ENCODE measurements at regions not wholly inside any gene's neighbourhood (a gene's known extent, or its start where the extent isn't known, plus 50 kb on each side); places are given as distances from the start of the nearest gene placed in this dataset.
A peak's percentile ranks its signal among the peaks of the same experiment; 100 is the strongest.

DNA sequence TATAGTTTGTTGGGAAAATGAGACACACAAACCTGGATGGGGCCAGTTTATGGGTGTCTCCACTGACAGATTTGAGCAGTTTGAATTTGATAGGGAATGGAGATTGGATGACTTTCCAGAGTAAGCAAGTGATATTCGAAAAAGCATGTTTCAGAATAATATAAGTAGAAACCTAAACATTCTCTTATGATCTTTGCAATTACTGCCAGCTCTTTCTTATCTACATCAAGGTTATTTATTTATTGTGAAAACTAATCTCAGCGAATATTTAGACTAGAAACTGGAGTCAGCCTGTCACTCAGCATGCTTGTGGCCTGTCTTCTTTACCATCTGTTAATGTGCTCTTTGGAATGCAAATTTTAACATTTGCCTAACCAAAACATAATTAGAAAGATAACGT is 57.8 kb upstream of the SPPL2A start:
- no CpG with 5 or more reads among the region's 3 CpGs for WGBS (ENCODE audit: extremely low coverage, insufficient coverage, low lambda C conversion rate)
- Histone ChIP-seq H4K8ac (ENCODE audit: low read depth, low read length) (no peak overlapping the region), H3K27ac (ENCODE audit: low read depth, low read length) (no peak overlapping the region)

GRCh38 chr15:50821476-50821875 is 56.0 kb upstream of the SPPL2A start:
- WGBS (ENCODE audit: extremely low coverage, insufficient coverage, low lambda C conversion rate), result no CpG with 5 or more reads among the region's 3 CpGs

More for the DNA sequence above, 57.8 kb upstream of the SPPL2A start:
- Histone ChIP-seq H3K36me3 (ENCODE audit: control insufficient read depth, insufficient read depth, low read length) (no peaks in the 10 kb centered on the region), H2BK15ac (replicated peaks; ENCODE audit: low read depth) (no peak overlapping the region), H3K23ac (ENCODE audit: low read length) (no peak overlapping the region), H2AK5ac (ENCODE audit: low read length) (no peak overlapping the region), H3K18ac (ENCODE audit: low read length) (no peak overlapping the region), H3K56ac (ENCODE audit: low read length) (no peak overlapping the region), H3K27me3 (ENCODE audit: insufficient read depth, low read length, poor library complexity) (no peaks in the 10 kb centered on the region), H2BK120ac (ENCODE audit: low read depth, low read length) (no peak overlapping the region), H3K79me1 (ENCODE audit: low read length) (no peaks in the 10 kb centered on the region), H3K4me2 (ENCODE audit: low read length) (no peak overlapping the region), H4K5ac (ENCODE audit: low read length) (no peak overlapping the region), H3K4me3 (ENCODE audit: low read length) (no peak overlapping the region), H3K4me1 (ENCODE audit: control insufficient read depth, low read depth, low read length) (no peaks in the 10 kb centered on the region), H3K79me2 (ENCODE audit: control insufficient read depth, insufficient read depth, low read length) (no peaks in the 10 kb centered on the region), H3K9ac (ENCODE audit: low read length) (no peak overlapping the region), H3K4ac (ENCODE audit: low read depth, low read length) (no peak overlapping the region), H2BK5ac (ENCODE audit: low read length) (no peak overlapping the region)
- no peak for DNase-seq

GRCh38 chr15:50820808-50821382 is 55.4 kb upstream of the SPPL2A start:
- Histone ChIP-seq H4K8ac (ENCODE audit: low read depth, low read length) (no peak overlapping the region), H3K18ac (ENCODE audit: low read length) (no peak overlapping the region), H3K4me3 (ENCODE audit: low read length) (no peak overlapping the region), H2BK120ac (ENCODE audit: low read depth, low read length) (no peak overlapping the region), H2BK15ac (replicated peaks; ENCODE audit: low read depth) (no peak overlapping the region), H2AK5ac (ENCODE audit: low read length) (no peak overlapping the region), H3K4me1 (ENCODE audit: control insufficient read depth, low read depth, low read length) (no peaks in the 10 kb centered on the region), H3K27ac (ENCODE audit: low read depth, low read length) (no peak overlapping the region), H3K4ac (ENCODE audit: low read depth, low read length) (no peak overlapping the region), H3K36me3 (ENCODE audit: control insufficient read depth, insufficient read depth, low read length) (no peaks in the 10 kb centered on the region), H3K79me2 (ENCODE audit: control insufficient read depth, insufficient read depth, low read length) (no peaks in the 10 kb centered on the region), H4K5ac (ENCODE audit: low read length) (no peak overlapping the region), H3K27me3 (ENCODE audit: insufficient read depth, low read length, poor library complexity) (no peaks in the 10 kb centered on the region), H3K23ac (ENCODE audit: low read length) (no peak overlapping the region), H3K56ac (ENCODE audit: low read length) (no peak overlapping the region), H3K4me2 (ENCODE audit: low read length) (no peak overlapping the region), H3K9ac (ENCODE audit: low read length) (no peak overlapping the region), H2BK5ac (ENCODE audit: low read length) (no peak overlapping the region), H3K79me1 (ENCODE audit: low read length) (no peaks in the 10 kb centered on the region)
- DNase-seq, result no peak
- WGBS (ENCODE audit: extremely low coverage, insufficient coverage, low lambda C conversion rate), result no CpG with 5 or more reads among the region's 6 CpGs

More at GRCh38 chr15:50821476-50821875, 56.0 kb upstream of the SPPL2A start:
- DNase-seq, result no peak
- no peak overlapping the region for H3K18ac ChIP-seq (ENCODE audit: low read length)
- no peak overlapping the region for H4K8ac ChIP-seq (ENCODE audit: low read depth, low read length)
- H3K4ac ChIP-seq (ENCODE audit: low read depth, low read length), result no peak overlapping the region
- H3K79me1 ChIP-seq (ENCODE audit: low read length), result no peaks in the 10 kb centered on the region
- H3K9ac ChIP-seq (ENCODE audit: low read length), result no peak overlapping the region
- H3K4me2 ChIP-seq (ENCODE audit: low read length), result no peak overlapping the region
- no peak overlapping the region for H2BK5ac ChIP-seq (ENCODE audit: low read length)
- H2BK15ac ChIP-seq (replicated peaks; ENCODE audit: low read depth), result no peak overlapping the region
- H2AK5ac ChIP-seq (ENCODE audit: low read length), result no peak overlapping the region
- no peak overlapping the region for H4K5ac ChIP-seq (ENCODE audit: low read length)
- no peak overlapping the region for H3K56ac ChIP-seq (ENCODE audit: low read length)
- no peaks in the 10 kb centered on the region for H3K79me2 ChIP-seq (ENCODE audit: control insufficient read depth, insufficient read depth, low read length)
- H3K4me1 ChIP-seq (ENCODE audit: control insufficient read depth, low read depth, low read length), result no peaks in the 10 kb centered on the region
- no peak overlapping the region for H3K23ac ChIP-seq (ENCODE audit: low read length)
- peak overlapping the region; percentile 45 for H2BK120ac ChIP-seq (ENCODE audit: low read depth, low read length)
- H3K27me3 ChIP-seq (ENCODE audit: insufficient read depth, low read length, poor library complexity), result no peaks in the 10 kb centered on the region
- no peak overlapping the region for H3K27ac ChIP-seq (ENCODE audit: low read depth, low read length)
- no peaks in the 10 kb centered on the region for H3K36me3 ChIP-seq (ENCODE audit: control insufficient read depth, insufficient read depth, low read length)
- no peak overlapping the region for H3K4me3 ChIP-seq (ENCODE audit: low read length)

DNA sequence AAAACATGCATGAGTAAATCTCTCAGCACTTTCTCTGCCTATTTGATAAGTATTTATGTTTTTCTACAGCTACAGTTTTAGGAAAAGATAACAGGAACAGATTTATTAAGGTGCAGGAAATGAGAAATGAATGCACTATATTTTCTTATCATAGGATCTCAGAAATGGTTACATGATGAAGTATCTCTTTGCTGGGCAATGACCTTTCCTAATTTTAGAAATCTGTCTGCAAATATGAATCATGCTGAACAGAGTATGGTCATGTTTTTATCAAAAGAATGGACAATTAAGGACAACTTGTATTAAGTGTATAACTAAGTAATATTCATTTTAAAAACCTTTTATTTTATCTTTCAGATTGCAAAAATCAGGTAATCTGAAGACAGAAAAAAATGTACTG is 53.8 kb upstream of the SPPL2A start:
- no peaks in the 10 kb centered on the region for H3K36me3 ChIP-seq (ENCODE audit: control insufficient read depth, insufficient read depth, low read length)
- H3K18ac ChIP-seq (ENCODE audit: low read length), result no peak overlapping the region
- no peaks in the 10 kb centered on the region for H3K27me3 ChIP-seq (ENCODE audit: insufficient read depth, low read length, poor library complexity)
- H3K79me2 ChIP-seq (ENCODE audit: control insufficient read depth, insufficient read depth, low read length), result no peaks in the 10 kb centered on the region
- no peak overlapping the region for H3K4me3 ChIP-seq (ENCODE audit: low read length)
- H2BK5ac ChIP-seq (ENCODE audit: low read length), result no peak overlapping the region
- no peak overlapping the region for H3K56ac ChIP-seq (ENCODE audit: low read length)
- no peaks in the 10 kb centered on the region for H3K79me1 ChIP-seq (ENCODE audit: low read length)
- H3K4me2 ChIP-seq (ENCODE audit: low read length), result no peak overlapping the region
- no peak overlapping the region for H2AK5ac ChIP-seq (ENCODE audit: low read length)
- no peak overlapping the region for H4K8ac ChIP-seq (ENCODE audit: low read depth, low read length)
- no peak overlapping the region for H3K27ac ChIP-seq (ENCODE audit: low read depth, low read length)
- H4K5ac ChIP-seq (ENCODE audit: low read length), result no peak overlapping the region
- no peak overlapping the region for H3K4ac ChIP-seq (ENCODE audit: low read depth, low read length)
- no peaks in the 10 kb centered on the region for H3K4me1 ChIP-seq (ENCODE audit: control insufficient read depth, low read depth, low read length)
- no peak overlapping the region for H2BK15ac ChIP-seq (replicated peaks; ENCODE audit: low read depth)
- no peak for DNase-seq
- no peak overlapping the region for H3K23ac ChIP-seq (ENCODE audit: low read length)
- no peak overlapping the region for H2BK120ac ChIP-seq (ENCODE audit: low read depth, low read length)
- no peak overlapping the region for H3K9ac ChIP-seq (ENCODE audit: low read length)

DNA sequence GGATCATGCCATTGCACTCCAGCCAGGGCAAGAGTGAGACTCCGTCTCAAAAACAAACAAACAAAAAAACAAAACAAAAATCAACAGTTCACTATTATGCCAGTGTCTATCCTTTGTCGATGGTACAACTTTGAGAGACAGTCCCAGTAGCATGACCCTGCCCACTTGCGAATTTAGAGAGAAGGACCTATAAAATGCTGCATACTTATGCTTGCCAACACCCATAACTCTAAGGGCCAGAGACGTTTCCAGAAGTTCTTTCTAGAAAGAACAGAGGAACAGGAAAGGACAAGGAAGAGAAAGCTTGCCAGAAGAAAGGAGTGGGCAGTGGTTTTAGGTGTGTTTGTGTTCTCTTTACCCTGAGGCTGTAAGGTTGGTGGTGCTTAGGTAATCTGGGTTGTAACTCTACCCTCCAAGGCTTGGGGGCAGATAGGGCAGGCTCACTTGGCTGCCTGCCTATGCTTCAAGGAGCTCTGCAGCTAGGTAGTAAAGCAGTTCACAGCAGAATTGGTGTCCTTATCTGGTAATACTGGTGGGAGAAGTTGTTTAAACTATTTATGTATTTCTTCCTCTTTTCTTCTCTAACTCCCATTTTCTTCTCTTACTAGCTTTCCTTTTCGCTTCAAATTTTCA is 50.6 kb upstream of the SPPL2A start:
- H3K4ac ChIP-seq (ENCODE audit: low read depth, low read length), result no peak overlapping the region
- H2AK5ac ChIP-seq (ENCODE audit: low read length), result no peak overlapping the region
- WGBS (ENCODE audit: extremely low coverage, insufficient coverage, low lambda C conversion rate), result no CpG with 5 or more reads among the region's 5 CpGs
- H3K27me3 ChIP-seq (ENCODE audit: insufficient read depth, low read length, poor library complexity), result no peaks in the 10 kb centered on the region
- H3K4me1 ChIP-seq (ENCODE audit: control insufficient read depth, low read depth, low read length), result no peaks in the 10 kb centered on the region
- H3K27ac ChIP-seq (ENCODE audit: low read depth, low read length), result no peak overlapping the region
- no peak overlapping the region for H4K8ac ChIP-seq (ENCODE audit: low read depth, low read length)
- no peak overlapping the region for H3K9ac ChIP-seq (ENCODE audit: low read length)
- H2BK120ac ChIP-seq (ENCODE audit: low read depth, low read length), result no peak overlapping the region
- no peak overlapping the region for H3K4me2 ChIP-seq (ENCODE audit: low read length)
- no peak overlapping the region for H3K56ac ChIP-seq (ENCODE audit: low read length)
- H3K4me3 ChIP-seq (ENCODE audit: low read length), result no peak overlapping the region
- H2BK15ac ChIP-seq (replicated peaks; ENCODE audit: low read depth), result no peak overlapping the region
- no peaks in the 10 kb centered on the region for H3K79me2 ChIP-seq (ENCODE audit: control insufficient read depth, insufficient read depth, low read length)
- no peak overlapping the region for H4K5ac ChIP-seq (ENCODE audit: low read length)
- H3K79me1 ChIP-seq (ENCODE audit: low read length), result no peaks in the 10 kb centered on the region
- peak; percentile 62 for DNase-seq
- no peaks in the 10 kb centered on the region for H3K36me3 ChIP-seq (ENCODE audit: control insufficient read depth, insufficient read depth, low read length)
- H2BK5ac ChIP-seq (ENCODE audit: low read length), result no peak overlapping the region
- no peak overlapping the region for H3K23ac ChIP-seq (ENCODE audit: low read length)
- H3K18ac ChIP-seq (ENCODE audit: low read length), result no peak overlapping the region
